HAP-1 (cell line): ENCODE measurements at regions not wholly inside any gene's neighbourhood (a gene's known extent, or its start where the extent isn't known, plus 50 kb on each side); places are given as distances from the start of the nearest gene placed in this dataset.

Experiments
- DNase-seq, 2 experiments: peaks; one replicate each; pipeline ENCODE4 v3.0.0-alpha.2; 2016 to 2020; ENCODE audit warnings: low spot score in 2 of 2
- H3K27me3 ChIP-seq: fragments of 250-450 bp; sonication (Bioruptor Pico); 2 replicates; pipeline ENCODE4 v1.5.1; 2020; ENCODE audit warnings: low read depth, mild to moderate bottlenecking, moderate library complexity
- H3K36me3 ChIP-seq: fragments of 250-450 bp; sonication (Bioruptor Pico); replicated peaks from 2 replicates; pipeline ENCODE4 v1.5.1; 2020; ENCODE audit warnings: mild to moderate bottlenecking
- H3K4me1 ChIP-seq: fragments of 250-450 bp; sonication (Bioruptor Pico); 2 replicates; pipeline ENCODE4 v1.5.1; 2020; ENCODE audit warnings: mild to moderate bottlenecking
- H3K4me3 ChIP-seq: fragments of 250-450 bp; sonication (Bioruptor Pico); 2 replicates; pipeline ENCODE4 v1.5.1; 2020; ENCODE audit warnings: mild to moderate bottlenecking, moderate library complexity
- H3K9me3 ChIP-seq: fragments of 250-450 bp; sonication (Bioruptor Pico); 2 replicates; pipeline ENCODE4 v1.5.1; 2020; ENCODE audit warnings: mild to moderate bottlenecking, moderate library complexity
- in situ Hi-C: fragments of 300-500 bp; cut with MboI; formaldehyde crosslinking; loops from 3 replicates; pipeline ENCODE4 v1.14.3; 2020; ENCODE audit warnings: low sequenced_read_pairs, inconsistent platforms, mixed read lengths

GRCh38 chr11:116541460-116541859 lies 231.3 kb downstream of the BUD13 start:
- no peak overlapping the region for H3K4me3 ChIP-seq
- in situ Hi-C loops, result no loop called here
- DNase-seq, result no peak
- H3K4me1 ChIP-seq, result no peaks in the 10 kb centered on the region
- no peaks in the 10 kb centered on the region for H3K9me3 ChIP-seq
- H3K27me3 ChIP-seq, result peaks cover 36% of the 10 kb centered on the region
- H3K36me3 ChIP-seq, result no peaks in the 10 kb centered on the region

GRCh38 chr11:116540645-116541304 lies 232.0 kb downstream of the BUD13 start:
- H3K9me3 ChIP-seq, result no peaks in the 10 kb centered on the region
- DNase-seq, result no peak
- no peak overlapping the region for H3K4me3 ChIP-seq
- H3K36me3 ChIP-seq, result no peaks in the 10 kb centered on the region
- in situ Hi-C loops, result no loop called here
- no peaks in the 10 kb centered on the region for H3K4me1 ChIP-seq
- peaks cover 43% of the 10 kb centered on the region for H3K27me3 ChIP-seq

GRCh38 chr11:116539836-116540418 lies 232.9 kb downstream of the BUD13 start:
- H3K36me3 ChIP-seq, result no peaks in the 10 kb centered on the region
- no peak overlapping the region for H3K4me3 ChIP-seq
- DNase-seq, result no peak
- no peaks in the 10 kb centered on the region for H3K9me3 ChIP-seq
- in situ Hi-C loops, result no loop called here
- peaks cover 50% of the 10 kb centered on the region for H3K27me3 ChIP-seq
- H3K4me1 ChIP-seq, result no peaks in the 10 kb centered on the region

- H3K4me3 ChIP-seq, result no peak overlapping the region
- peaks cover 50% of the 10 kb centered on the region for H3K27me3 ChIP-seq
- H3K4me1 ChIP-seq, result no peaks in the 10 kb centered on the region
- no peaks in the 10 kb centered on the region for H3K9me3 ChIP-seq
- DNase-seq, result no peak
- H3K36me3 ChIP-seq, result no peaks in the 10 kb centered on the region
- in situ Hi-C loops, result no loop called here
Observed at GRCh38 chr11:116539211-116539610, 233.6 kb downstream of the BUD13 start.

GRCh38 chr11:116538677-116539076 lies 234.1 kb downstream of the BUD13 start:
- in situ Hi-C loops, result no loop called here
- Histone ChIP-seq H3K4me3 (no peak overlapping the region), H3K4me1 (no peaks in the 10 kb centered on the region), H3K27me3 (peaks cover 50% of the 10 kb centered on the region), H3K9me3 (no peaks in the 10 kb centered on the region), H3K36me3 (no peaks in the 10 kb centered on the region)
- no peak for DNase-seq

- peaks cover 53% of the 10 kb centered on the region for H3K27me3 ChIP-seq
- in situ Hi-C loops, result no loop called here
Observed at GRCh38 chr11:116537709-116538108, 235.1 kb downstream of the BUD13 start.

GRCh38 chr11:116537121-116537520 lies 235.7 kb downstream of the BUD13 start:
- no peaks in the 10 kb centered on the region for H3K4me1 ChIP-seq
- no peaks in the 10 kb centered on the region for H3K9me3 ChIP-seq
- no peaks in the 10 kb centered on the region for H3K36me3 ChIP-seq
- DNase-seq, result no peak
- in situ Hi-C loops, result no loop called here
- H3K27me3 ChIP-seq, result peaks cover 59% of the 10 kb centered on the region
- H3K4me3 ChIP-seq, result no peak overlapping the region

More at GRCh38 chr11:116537709-116538108, 235.1 kb downstream of the BUD13 start:
- no peak overlapping the region for H3K4me3 ChIP-seq
- no peaks in the 10 kb centered on the region for H3K36me3 ChIP-seq
- H3K9me3 ChIP-seq, result no peaks in the 10 kb centered on the region
- H3K4me1 ChIP-seq, result no peaks in the 10 kb centered on the region
- DNase-seq, result no peak

GRCh38 chr11:116536416-116536815 lies 236.4 kb downstream of the BUD13 start:
- DNase-seq, result no peak
- H3K27me3 ChIP-seq, result peaks cover 65% of the 10 kb centered on the region
- in situ Hi-C loops, result no loop called here
- no peaks in the 10 kb centered on the region for H3K36me3 ChIP-seq
- no peaks in the 10 kb centered on the region for H3K4me1 ChIP-seq
- H3K9me3 ChIP-seq, result no peaks in the 10 kb centered on the region
- no peak overlapping the region for H3K4me3 ChIP-seq

GRCh38 chr11:116535994-116536393 lies 236.8 kb downstream of the BUD13 start:
- H3K27me3 ChIP-seq, result peaks cover 69% of the 10 kb centered on the region
- no peaks in the 10 kb centered on the region for H3K36me3 ChIP-seq
- no peak overlapping the region for H3K4me3 ChIP-seq
- no peak for DNase-seq
- no peaks in the 10 kb centered on the region for H3K9me3 ChIP-seq
- in situ Hi-C loops, result no loop called here
- no peaks in the 10 kb centered on the region for H3K4me1 ChIP-seq

- no peaks in the 10 kb centered on the region for H3K4me1 ChIP-seq
- no peaks in the 10 kb centered on the region for H3K9me3 ChIP-seq
- DNase-seq, result no peak
- peaks cover 71% of the 10 kb centered on the region for H3K27me3 ChIP-seq
- no peaks in the 10 kb centered on the region for H3K36me3 ChIP-seq
- in situ Hi-C loops, result no loop called here
- no peak overlapping the region for H3K4me3 ChIP-seq
Observed at GRCh38 chr11:116535120-116535519, 237.7 kb downstream of the BUD13 start.

- no peak for DNase-seq
- Histone ChIP-seq H3K4me1 (no peaks in the 10 kb centered on the region), H3K9me3 (no peaks in the 10 kb centered on the region), H3K27me3 (peaks cover 74% of the 10 kb centered on the region), H3K4me3 (no peak overlapping the region), H3K36me3 (no peaks in the 10 kb centered on the region)
- in situ Hi-C loops, result no loop called here
Observed at GRCh38 chr11:116534270-116534975, 238.4 kb downstream of the BUD13 start.

GRCh38 chr11:116533186-116533825 lies 239.5 kb downstream of the BUD13 start:
- in situ Hi-C loops, result no loop called here
- H3K4me1 ChIP-seq, result no peaks in the 10 kb centered on the region
- peaks cover 67% of the 10 kb centered on the region for H3K27me3 ChIP-seq
- peak in 1 of 2 experiments; percentile 32 for DNase-seq
- no peaks in the 10 kb centered on the region for H3K9me3 ChIP-seq
- H3K36me3 ChIP-seq, result no peaks in the 10 kb centered on the region
- no peak overlapping the region for H3K4me3 ChIP-seq

- no peak for DNase-seq
- Histone ChIP-seq H3K4me3 (no peak overlapping the region), H3K4me1 (no peaks in the 10 kb centered on the region), H3K27me3 (peaks cover 56% of the 10 kb centered on the region), H3K9me3 (no peaks in the 10 kb centered on the region), H3K36me3 (no peaks in the 10 kb centered on the region)
- in situ Hi-C loops, result no loop called here
Observed at GRCh38 chr11:116532066-116532465, 240.7 kb downstream of the BUD13 start.

- H3K27me3 ChIP-seq, result peaks cover 52% of the 10 kb centered on the region
- in situ Hi-C loops, result no loop called here
- no peaks in the 10 kb centered on the region for H3K4me1 ChIP-seq
- no peaks in the 10 kb centered on the region for H3K9me3 ChIP-seq
- no peak overlapping the region for H3K4me3 ChIP-seq
- H3K36me3 ChIP-seq, result no peaks in the 10 kb centered on the region
- DNase-seq, result no peak
Observed at GRCh38 chr11:116530705-116531104, 242.1 kb downstream of the BUD13 start.
